ENCODE measurements at regions not wholly inside any gene's neighbourhood (a gene's known extent, or its start where the extent isn't known, plus 50 kb on each side); places are given as distances from the start of the nearest gene placed in this dataset.

DNA sequence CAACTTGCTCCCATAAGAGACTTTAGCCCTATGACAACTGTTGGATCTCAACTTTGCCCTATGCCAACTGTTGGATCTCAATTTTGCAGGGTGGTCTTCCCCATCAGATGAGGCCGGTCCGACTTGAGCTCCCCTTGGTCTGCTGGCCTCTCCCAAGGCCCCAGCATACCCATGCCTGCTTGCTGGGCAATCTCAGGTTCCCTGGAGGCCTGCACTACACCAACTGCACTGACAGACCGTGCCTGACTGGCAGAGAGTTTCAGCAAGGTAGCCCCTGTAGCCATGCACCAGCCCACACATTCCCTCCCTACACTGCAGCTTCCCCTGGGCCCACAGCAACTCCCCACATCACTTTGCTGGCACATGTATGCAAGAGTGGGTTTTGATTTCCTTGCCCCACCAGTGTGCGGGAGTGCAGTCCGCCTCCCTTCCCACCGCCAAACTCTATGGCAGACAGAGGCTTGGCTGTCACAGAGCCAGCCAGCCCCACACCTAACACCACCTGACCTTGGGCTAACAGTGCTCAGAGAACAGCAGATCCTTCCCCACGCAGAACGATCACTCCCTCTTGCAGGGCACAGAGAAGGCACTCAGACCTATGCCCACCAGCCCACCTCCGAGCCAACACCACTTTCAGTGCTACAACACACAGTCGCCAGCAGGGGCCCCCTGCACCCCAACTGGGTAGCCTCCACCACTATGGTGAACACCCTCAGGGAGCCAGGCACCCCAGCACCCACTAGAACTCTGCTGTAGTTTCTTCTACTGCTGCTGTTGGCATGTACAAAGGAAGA lies 279.9 kb upstream of the COX7C start:
- TF ChIP-seq, protein P1, sequence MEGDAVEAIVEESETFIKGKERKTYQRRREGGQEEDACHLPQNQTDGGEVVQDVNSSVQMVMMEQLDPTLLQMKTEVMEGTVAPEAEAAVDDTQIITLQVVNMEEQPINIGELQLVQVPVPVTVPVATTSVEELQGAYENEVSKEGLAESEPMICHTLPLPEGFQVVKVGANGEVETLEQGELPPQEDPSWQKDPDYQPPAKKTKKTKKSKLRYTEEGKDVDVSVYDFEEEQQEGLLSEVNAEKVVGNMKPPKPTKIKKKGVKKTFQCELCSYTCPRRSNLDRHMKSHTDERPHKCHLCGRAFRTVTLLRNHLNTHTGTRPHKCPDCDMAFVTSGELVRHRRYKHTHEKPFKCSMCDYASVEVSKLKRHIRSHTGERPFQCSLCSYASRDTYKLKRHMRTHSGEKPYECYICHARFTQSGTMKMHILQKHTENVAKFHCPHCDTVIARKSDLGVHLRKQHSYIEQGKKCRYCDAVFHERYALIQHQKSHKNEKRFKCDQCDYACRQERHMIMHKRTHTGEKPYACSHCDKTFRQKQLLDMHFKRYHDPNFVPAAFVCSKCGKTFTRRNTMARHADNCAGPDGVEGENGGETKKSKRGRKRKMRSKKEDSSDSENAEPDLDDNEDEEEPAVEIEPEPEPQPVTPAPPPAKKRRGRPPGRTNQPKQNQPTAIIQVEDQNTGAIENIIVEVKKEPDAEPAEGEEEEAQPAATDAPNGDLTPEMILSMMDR (IDR thresholded peaks at IDR 0.05), result no peak
- no peak for TF ChIP-seq EP300 (IDR thresholded peaks at IDR 0.05; ENCODE audit: low read depth)

Measured in transverse colon (tissue), 3 donors.